H1 (cell line): ENCODE measurements at regions not wholly inside any gene's neighbourhood (a gene's known extent, or its start where the extent isn't known, plus 50 kb on each side); places are given as distances from the start of the nearest gene placed in this dataset.

Experiments
- CTCF ChIA-PET: fragments of 300-600 bp; sonication (Branson Sonifier 250); formaldehyde crosslinking; loops from one replicate; lab custom pipeline; 2021; ENCODE audit not compliant: partially characterized antibody; lab: Charles Lee
- POLR2A ChIA-PET: fragments of 300-600 bp; sonication (Branson Sonifier 250); formaldehyde crosslinking; loops from one replicate; lab custom pipeline; 2021; ENCODE audit warnings: inconsistent platforms; ENCODE audit not compliant: partially characterized antibody; lab: Charles Lee
- DNase-seq, 2 experiments: peaks; one replicate each; pipeline versions ENCODE4 v3.0.0 to v3.0.0-alpha.2; 2010 to 2022; ENCODE audit warnings: low spot score in 2 of 2, low read depth in 1 of 2, mixed read lengths in 1 of 2
- FAIRE-seq: peaks from 2 replicates; lab custom pipeline; 2011; peaks lifted over from hg19 to GRCh38; lab: Jason Lieb, UNC
- H2AFZ ChIP-seq: 2 replicates; pipeline ENCODE4 v1.8.1; 2012; ENCODE audit warnings: low read length, inconsistent platforms
- H2AK5ac ChIP-seq: 2 replicates; pipeline ENCODE4 v1.6.1; 2013; ENCODE audit warnings: low read depth, low read length
- H2BK120ac ChIP-seq: replicated peaks from 2 replicates; pipeline ENCODE3; 2013; ENCODE audit warnings: low read depth, low read length, inconsistent platforms
- H2BK12ac ChIP-seq: 2 replicates; pipeline ENCODE4 v1.6.1; 2013; ENCODE audit warnings: low read depth, low read length
- H2BK15ac ChIP-seq: 2 replicates; pipeline ENCODE4 v1.6.1; 2013; ENCODE audit warnings: low read length
- H2BK20ac ChIP-seq: 2 replicates; pipeline ENCODE4 v1.6.1; 2013; ENCODE audit warnings: low read length
- H2BK5ac ChIP-seq: 2 replicates; pipeline ENCODE4 v1.6.1; 2013; ENCODE audit warnings: low read depth, low read length
- H3K14ac ChIP-seq: 2 replicates; pipeline ENCODE4 v1.6.1; 2013; ENCODE audit warnings: inconsistent platforms; ENCODE audit not compliant: insufficient read length
- H3K18ac ChIP-seq: 2 replicates; pipeline ENCODE4 v1.6.1; 2013; ENCODE audit warnings: low read length; ENCODE audit errors: extremely low read depth
- H3K23ac ChIP-seq: 2 replicates; pipeline ENCODE4 v1.6.1; 2013; ENCODE audit warnings: inconsistent platforms; ENCODE audit not compliant: insufficient read length
- H3K23me2 ChIP-seq: 2 replicates; pipeline ENCODE4 v1.6.1; 2013; ENCODE audit warnings: low read depth, low read length
- H3K27ac ChIP-seq: 2 replicates; pipeline ENCODE4 v1.6.1; 2011; ENCODE audit warnings: low read depth, low read length, inconsistent platforms
- H3K27me3 ChIP-seq, 4 experiments: replicated peaks in 1 of 4; 1 replicate in 1 of 4; 2 replicates in 3 of 4; pipeline versions ENCODE4 v1.6.1 to v1.8.1; 2011 to 2013; ENCODE audit warnings: low read length in 3 of 4, mild to moderate bottlenecking in 3 of 4, inconsistent platforms in 2 of 4, mixed read lengths in 2 of 4, moderate library complexity in 1 of 4; ENCODE audit not compliant: control insufficient read depth in 3 of 4, insufficient read depth in 3 of 4; ENCODE audit errors: extremely low read depth in 1 of 4
- H3K36me3 ChIP-seq, 4 experiments: 2 replicates each; pipeline versions ENCODE4 v1.6.1 to v1.8.1; 2011 to 2013; ENCODE audit warnings: mild to moderate bottlenecking in 4 of 4, low read length in 3 of 4, moderate library complexity in 2 of 4, control low read depth in 1 of 4, inconsistent platforms in 1 of 4; ENCODE audit not compliant: insufficient read depth in 4 of 4, control insufficient read depth in 2 of 4
- H3K4ac ChIP-seq: replicated peaks from 2 replicates; pipeline ENCODE3; 2013; ENCODE audit warnings: low read length, low read depth, mixed read lengths, inconsistent platforms; ENCODE audit not compliant: insufficient read length
- H3K4me1 ChIP-seq, 4 experiments: replicated peaks in 1 of 4; 1 replicate in 1 of 4; 2 replicates in 3 of 4; pipeline versions ENCODE4 v1.6.1 to v1.8.1; 2011 to 2013; ENCODE audit warnings: low read length in 3 of 4, inconsistent platforms in 2 of 4, mixed read lengths in 1 of 4; ENCODE audit not compliant: insufficient read depth in 4 of 4, control insufficient read depth in 3 of 4
- H3K4me2 ChIP-seq, 2 experiments: 2 replicates each; pipeline versions ENCODE4 v1.6.1 to v1.8.1; 2011 to 2013; ENCODE audit warnings: low read depth in 2 of 2, low read length in 2 of 2, control low read depth in 1 of 2, inconsistent platforms in 1 of 2, mild to moderate bottlenecking in 1 of 2; ENCODE audit not compliant: insufficient read depth in 1 of 2
- H3K4me3 ChIP-seq, 4 experiments: fragments of 200-600, 300-600 bp in 1 of 4; sonication (generic), shearing (Covaris generic), sonication (Bioruptor Twin) in 1 of 4; 2 replicates each; pipeline versions ENCODE4 v1.5.1 to v1.8.1; 2011 to 2016; ENCODE audit warnings: low read length in 4 of 4, low read depth in 3 of 4, control low read depth in 2 of 4, inconsistent platforms in 2 of 4, mild to moderate bottlenecking in 2 of 4, mixed read lengths in 1 of 4, moderate library complexity in 1 of 4; ENCODE audit not compliant: insufficient read depth in 2 of 4; ENCODE audit errors: extremely low read depth in 1 of 4
- H3K56ac ChIP-seq: replicated peaks from 2 replicates; pipeline ENCODE3; 2013; ENCODE audit warnings: low read depth, mild to moderate bottlenecking, mixed read lengths, low read length, inconsistent platforms; ENCODE audit not compliant: insufficient read length
- H3K79me1 ChIP-seq: 2 replicates; pipeline ENCODE4 v1.6.1; 2013; ENCODE audit warnings: low read depth, low read length, control low read depth
- H3K79me2 ChIP-seq, 2 experiments: 2 replicates each; pipeline versions ENCODE4 v1.6.1 to v1.8.1; 2012 to 2013; ENCODE audit warnings: low read length in 2 of 2, mild to moderate bottlenecking in 2 of 2, inconsistent platforms in 1 of 2; ENCODE audit not compliant: insufficient read depth in 2 of 2, control insufficient read depth in 1 of 2
- H3K9ac ChIP-seq, 4 experiments: replicated peaks in 1 of 4; 1 replicate in 1 of 4; 2 replicates in 3 of 4; pipeline versions ENCODE4 v1.6.1 to v1.8.1; 2011 to 2013; ENCODE audit warnings: low read depth in 3 of 4, low read length in 3 of 4, control low read depth in 2 of 4, mild to moderate bottlenecking in 2 of 4, moderate library complexity in 2 of 4, inconsistent platforms in 1 of 4; ENCODE audit errors: extremely low read depth in 1 of 4
- H3K9me3 ChIP-seq, 2 experiments: 2 replicates each; pipeline versions ENCODE4 v1.6.1 to v1.8.1; 2012 to 2013; ENCODE audit warnings: mild to moderate bottlenecking in 2 of 2, moderate library complexity in 2 of 2, control low read depth in 1 of 2, inconsistent platforms in 1 of 2, low read depth in 1 of 2, low read length in 1 of 2, mixed read lengths in 1 of 2; ENCODE audit not compliant: insufficient read depth in 2 of 2
- H4K20me1 ChIP-seq, 2 experiments: replicated peaks in 1 of 2; 2 replicates each; pipeline versions ENCODE3 to v1.8.1; 2011 to 2013; ENCODE audit warnings: inconsistent platforms in 2 of 2, low read length in 2 of 2, mild to moderate bottlenecking in 1 of 2; ENCODE audit not compliant: insufficient read depth in 2 of 2, control insufficient read depth in 1 of 2
- H4K5ac ChIP-seq: 2 replicates; pipeline ENCODE4 v1.6.1; 2013; ENCODE audit warnings: low read length, low read depth, mixed read lengths, inconsistent platforms; ENCODE audit not compliant: insufficient read length
- H4K8ac ChIP-seq: 2 replicates; pipeline ENCODE4 v1.8.0; 2013; ENCODE audit warnings: mild to moderate bottlenecking, moderate library complexity, low read length, inconsistent platforms; ENCODE audit not compliant: insufficient read depth; ENCODE audit errors: extremely low read depth
- H4K91ac ChIP-seq: replicated peaks from 2 replicates; pipeline ENCODE3; 2013; ENCODE audit warnings: low read length, mixed read lengths, inconsistent platforms; ENCODE audit not compliant: insufficient read length
- FOSL1 ChIP-seq: IDR thresholded peaks from 2 replicates; pipeline ENCODE4 v1.6.1; 2011; ENCODE audit warnings: mild to moderate bottlenecking, low read depth, low read length, moderate library complexity; ENCODE audit not compliant: insufficient read depth
- HDAC2 ChIP-seq, 2 experiments: fragments of 300-600 bp in 1 of 2; sonication (generic) in 1 of 2; IDR thresholded peaks; 2 replicates each; pipeline ENCODE4 v1.6.1; 2011 to 2012; ENCODE audit warnings: low read depth in 2 of 2, low read length in 2 of 2, mild to moderate bottlenecking in 2 of 2, moderate library complexity in 2 of 2, borderline replicate concordance in 1 of 2, inconsistent platforms in 1 of 2
- HDAC6 ChIP-seq: IDR thresholded peaks from one replicate; pipeline ENCODE4 v1.7.1; 2012; ENCODE audit warnings: low read depth, mild to moderate bottlenecking, inconsistent platforms, low read length, moderate library complexity
- KDM4A ChIP-seq: IDR thresholded peaks from one replicate; pipeline ENCODE4 v1.7.1; 2012; ENCODE audit warnings: low read depth, mild to moderate bottlenecking, moderate library complexity, low read length, inconsistent platforms; ENCODE audit not compliant: severe bottlenecking
- NRF1 ChIP-seq: IDR thresholded peaks from 2 replicates; pipeline ENCODE4 v1.6.1; 2011; ENCODE audit warnings: mild to moderate bottlenecking, low read depth, low read length, improper control_type of control experiment
- RFX5 ChIP-seq: IDR thresholded peaks from 2 replicates; pipeline ENCODE4 v1.6.1; 2011; ENCODE audit warnings: low read depth, low read length, improper control_type of control experiment, borderline replicate concordance
- SP1 ChIP-seq: IDR thresholded peaks from 2 replicates; pipeline ENCODE4 v1.6.1; 2011; ENCODE audit warnings: low read depth, low read length
- SP4 ChIP-seq: IDR thresholded peaks from 2 replicates; pipeline ENCODE4 v1.6.1; 2012; ENCODE audit warnings: low read length, inconsistent platforms
- TAF7 ChIP-seq: optimal IDR thresholded peaks from 2 replicates; pipeline ENCODE3; 2011; ENCODE audit warnings: low read depth, mild to moderate bottlenecking, inconsistent platforms, low read length, moderate library complexity, borderline replicate concordance
- TEAD4 ChIP-seq: IDR thresholded peaks from 2 replicates; pipeline ENCODE4 v1.6.1; 2012; ENCODE audit warnings: low read depth, low read length, inconsistent platforms, mixed read lengths
- USF2 ChIP-seq: IDR thresholded peaks from 2 replicates; pipeline ENCODE4 v1.6.1; 2011; ENCODE audit warnings: low read length, improper control_type of control experiment
- ZNF274 ChIP-seq: IDR thresholded peaks from 2 replicates; pipeline ENCODE4 v1.7.0; 2012; ENCODE audit warnings: low read length, borderline replicate concordance; ENCODE audit errors: extremely low read depth
- WGBS, 2 experiments: shearing (Covaris generic) in 1 of 2; methylation state at CpG; one replicate each; pipeline versions ENCODE4 v1.1.6 to v1.1.7; 2013 to 2015; ENCODE audit warnings: low lambda C conversion rate in 2 of 2, mixed read lengths in 2 of 2, inconsistent platforms in 1 of 2, low coverage in 1 of 2, missing lambda C conversion rate in 1 of 2; ENCODE audit not compliant: insufficient replicate concordance in 2 of 2, insufficient coverage in 1 of 2, insufficient read length in 1 of 2; ENCODE audit errors: extremely low coverage in 1 of 2, missing lambda C conversion rate in 1 of 2; 5-methylcytosine and 5-hydroxymethylcytosine counted together

- no peak overlapping the region for H3K18ac ChIP-seq
- H4K20me1 ChIP-seq = no peaks in the 10 kb centered on the region
- no peaks in the 10 kb centered on the region for H3K27me3 ChIP-seq
- 89% methylated on average over 11 of the region's 25 CpGs; no CpG with 5 or more reads in 1 of the 2 experiments for WGBS, 2 experiments
- H3K23me2 ChIP-seq = no peaks in the 10 kb centered on the region
- no peak overlapping the region for H2BK20ac ChIP-seq
- H3K14ac ChIP-seq = no peak overlapping the region
- H2BK12ac ChIP-seq = no peak overlapping the region
- no peak overlapping the region for H4K5ac ChIP-seq
- H3K79me2 ChIP-seq = no peaks in the 10 kb centered on the region
- FAIRE-seq = no peak
- no peak overlapping the region for H3K56ac ChIP-seq
- no peak overlapping the region for H2BK15ac ChIP-seq
- no peak overlapping the region for H4K8ac ChIP-seq
- no peak overlapping the region for H3K4me3 ChIP-seq
- CTCF ChIA-PET = no interaction called here
- DNase-seq = no peak
- H3K4me1 ChIP-seq = peaks cover 0 to 3% (median 0%) of the 10 kb centered on the region in 4 experiments; a peak in 3 of 7 replicates
- H3K4me2 ChIP-seq = no peak overlapping the region
- H2AK5ac ChIP-seq = no peak overlapping the region
- H3K27ac ChIP-seq = no peak overlapping the region
- peaks cover 0 to 8% of the 10 kb centered on the region in 2 experiments; a peak in 1 of 4 replicates for H3K9me3 ChIP-seq
- no peaks in the 10 kb centered on the region for H3K79me1 ChIP-seq
- H2AFZ ChIP-seq = no peak overlapping the region
- no peak overlapping the region for H4K91ac ChIP-seq
- no peak overlapping the region for H3K9ac ChIP-seq
- no peaks in the 10 kb centered on the region for H3K36me3 ChIP-seq
- no peak overlapping the region for H2BK120ac ChIP-seq
- POLR2A ChIA-PET = no interaction called here
- no peak overlapping the region for H3K4ac ChIP-seq
- no peak overlapping the region for H2BK5ac ChIP-seq
- H3K23ac ChIP-seq = no peak overlapping the region
- no peak for TF ChIP-seq KDM4A
- no peak for TF ChIP-seq NRF1
- no peak for TF ChIP-seq USF2
- TF ChIP-seq ZNF274 = no peak
- no peak for TF ChIP-seq TAF7
- no peak for TF ChIP-seq FOSL1
- TF ChIP-seq RFX5 = no peak
- TF ChIP-seq SP1 = no peak
- TF ChIP-seq HDAC2 (IDR thresholded peaks at IDR 0.05; ENCODE audit: borderline replicate concordance in 1 of 2, low read depth in 2 of 2, low read length in 2 of 2) = no peak
- no peak for TF ChIP-seq TEAD4
- no peak for TF ChIP-seq HDAC6
- no peak for TF ChIP-seq SP4
Measured at GRCh38 chr2:239526666-239527415, 126.0 kb upstream of the HDAC4 start.
